HG03432 (cell line): ENCODE measurements at regions not wholly inside any gene's neighbourhood (a gene's known extent, or its start where the extent isn't known, plus 50 kb on each side); places are given as distances from the start of the nearest gene placed in this dataset.

Source experiments
- ATAC-seq: cut with Tn5 transposase; IDR thresholded peaks from one replicate; pipeline ENCODE4 v1.9.1; 2021; ENCODE audit warnings: mild to moderate bottlenecking, moderate library complexity; ENCODE audit not compliant: unreplicated experiment

DNA sequence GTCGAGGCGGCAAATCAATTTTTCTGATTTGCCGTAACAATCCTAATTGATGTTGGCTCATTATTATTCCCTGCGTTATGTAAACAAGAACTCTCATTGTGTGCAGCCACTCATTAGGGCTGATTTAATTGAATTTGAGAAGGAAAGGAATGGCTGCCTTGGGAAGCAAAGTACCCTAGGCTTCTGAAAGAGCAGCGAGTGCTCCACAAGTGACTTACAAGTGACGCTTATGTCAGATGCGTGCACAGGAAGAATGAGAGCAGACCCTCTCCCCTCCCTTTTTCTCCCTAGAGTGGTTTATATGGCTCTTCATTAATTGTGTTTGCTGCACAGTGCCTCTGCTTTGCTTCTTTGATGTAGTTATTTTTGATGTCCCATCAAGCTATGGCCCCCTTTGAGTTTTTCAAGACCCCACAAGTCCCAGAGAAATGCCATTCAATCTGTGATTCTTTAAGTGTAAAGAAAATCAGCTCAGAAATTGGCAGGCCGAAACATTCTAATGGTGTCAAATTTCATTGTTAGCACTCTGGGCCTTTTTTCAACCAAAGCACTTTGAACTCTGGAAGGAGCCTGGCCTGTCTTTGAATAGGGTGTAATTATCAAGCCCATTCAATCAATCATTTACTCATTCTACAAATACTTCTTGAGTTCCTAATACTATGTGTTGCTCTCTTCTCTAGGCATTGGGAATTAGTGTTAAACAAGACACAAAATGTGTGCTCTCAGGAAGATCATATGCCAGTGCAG, 86.8 kb upstream of the VAV3 start:
- no peak for ATAC-seq

DNA sequence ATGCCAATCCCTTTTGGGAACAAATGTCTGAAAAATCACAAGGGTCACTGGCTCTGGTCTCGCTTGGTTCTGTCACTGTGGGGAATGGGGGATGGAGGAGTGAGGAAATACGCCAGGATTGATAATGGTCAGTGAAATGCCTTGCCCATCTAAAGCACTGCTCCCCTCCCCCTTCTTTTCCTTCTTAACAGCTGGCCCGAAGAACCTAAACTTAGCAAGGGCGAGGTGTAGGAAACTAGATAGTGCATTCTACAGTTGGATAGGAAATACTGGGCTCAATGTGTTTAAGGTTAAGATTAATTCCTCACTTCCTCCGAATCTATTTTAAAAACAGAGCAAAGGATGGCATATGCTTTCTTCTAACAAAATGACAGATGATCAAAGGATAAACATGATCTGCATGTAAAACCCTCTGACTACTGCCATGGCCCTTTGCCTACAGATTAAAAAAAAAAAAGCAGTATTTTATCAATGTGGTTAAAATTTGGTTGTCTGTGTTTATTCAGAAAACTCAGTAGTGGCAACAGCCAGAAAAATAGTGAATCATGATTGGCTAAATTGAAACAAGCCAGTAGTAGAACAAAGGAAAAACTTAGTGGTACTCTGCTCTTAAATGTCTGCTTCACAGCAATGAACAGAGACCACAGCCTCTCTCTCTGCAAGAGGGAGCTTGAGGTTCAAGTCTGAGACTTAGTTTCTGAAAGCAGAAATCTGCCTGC, 86.1 kb upstream of the VAV3 start:
- no peak for ATAC-seq

GRCh38 chr1:108050158-108050557, 85.2 kb upstream of the VAV3 start:
- no peak for ATAC-seq

- ATAC-seq = no peak
Measured at GRCh38 chr1:108049178-108049819, 84.3 kb upstream of the VAV3 start.

DNA sequence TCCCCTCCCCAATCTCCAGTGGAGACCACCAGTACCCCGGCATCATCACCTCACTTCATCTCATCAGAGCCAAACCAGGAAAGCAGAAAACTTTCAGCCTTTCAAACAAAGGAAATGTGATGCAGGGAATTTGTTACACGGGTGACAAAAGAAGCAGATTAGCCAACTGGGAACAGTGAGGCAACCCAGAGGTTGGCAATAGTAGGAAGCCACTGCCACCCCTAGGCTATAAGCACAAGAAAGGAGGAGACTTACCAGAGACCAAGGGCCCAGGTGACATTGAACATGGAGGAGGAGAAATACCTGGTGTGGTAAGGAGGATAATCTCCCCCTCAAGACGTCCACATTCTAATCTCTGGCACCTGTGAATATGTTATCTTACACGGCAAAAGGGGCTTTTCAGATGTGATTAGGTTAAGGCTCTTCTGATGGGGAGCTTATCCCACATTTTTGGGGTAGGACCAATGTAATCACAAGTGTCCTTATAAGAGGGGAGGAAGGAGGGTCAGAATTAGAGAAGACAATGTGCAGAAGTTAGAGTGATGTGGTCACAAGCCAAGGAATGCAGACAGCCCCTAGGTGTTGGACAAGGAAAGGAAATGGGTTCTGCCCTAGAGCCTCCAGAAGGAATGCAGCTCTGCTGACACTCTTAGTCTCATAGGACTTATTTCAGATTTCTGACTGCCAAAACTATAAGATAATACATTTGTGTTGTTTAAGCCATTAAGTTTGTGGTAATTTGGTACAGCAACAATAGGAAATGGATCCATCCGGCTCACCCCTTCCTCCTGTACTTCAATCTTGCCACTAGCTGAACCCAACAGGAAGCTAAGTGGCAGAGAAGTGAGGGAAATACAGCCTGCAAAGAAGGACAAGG, 83.6 kb upstream of the VAV3 start:
- ATAC-seq = no peak

DNA sequence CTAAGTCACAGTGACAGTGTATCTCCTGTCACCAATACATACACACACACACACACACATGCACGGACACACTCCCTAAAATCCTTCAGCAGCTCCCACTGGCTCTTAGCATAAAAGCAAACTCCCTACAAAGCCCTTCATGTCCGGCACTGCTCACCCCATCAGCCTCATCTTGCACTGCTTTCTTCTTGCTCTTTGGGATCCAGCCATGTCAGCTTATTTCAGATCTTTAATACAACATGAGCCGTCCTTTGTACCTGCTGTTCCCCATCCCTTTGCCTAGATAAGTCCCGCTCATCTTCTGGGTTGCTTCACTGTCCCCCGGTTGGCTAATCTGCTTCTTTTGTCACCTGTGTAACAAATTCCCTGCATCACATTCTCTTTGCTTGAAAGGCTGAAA, 82.1 kb upstream of the VAV3 start:
- ATAC-seq = no peak

GRCh38 chr1:108046026-108046425, 81.0 kb upstream of the VAV3 start:
- ATAC-seq = no peak

GRCh38 chr1:108045460-108045859, 80.5 kb upstream of the VAV3 start:
- ATAC-seq = no peak

DNA sequence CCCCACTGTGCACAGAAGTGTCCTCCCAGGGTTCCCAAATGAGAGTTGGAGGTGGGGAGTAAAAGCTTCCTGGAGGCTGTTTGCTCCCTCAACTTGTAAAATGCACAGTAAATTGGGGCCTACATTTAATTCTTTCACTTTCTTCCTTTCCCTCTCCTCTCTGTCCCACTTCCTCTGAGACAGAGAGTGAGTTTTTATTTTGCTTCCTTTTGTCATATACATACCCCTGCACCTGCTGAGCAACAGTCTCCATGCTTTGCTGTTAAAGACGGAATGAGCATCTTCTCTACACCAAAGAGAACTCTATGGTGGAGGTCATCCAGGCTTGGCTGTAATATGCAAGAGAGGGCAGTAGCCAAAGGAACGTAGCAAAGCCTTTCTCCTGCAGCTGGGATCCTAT, 79.3 kb upstream of the VAV3 start:
- ATAC-seq = no peak

DNA sequence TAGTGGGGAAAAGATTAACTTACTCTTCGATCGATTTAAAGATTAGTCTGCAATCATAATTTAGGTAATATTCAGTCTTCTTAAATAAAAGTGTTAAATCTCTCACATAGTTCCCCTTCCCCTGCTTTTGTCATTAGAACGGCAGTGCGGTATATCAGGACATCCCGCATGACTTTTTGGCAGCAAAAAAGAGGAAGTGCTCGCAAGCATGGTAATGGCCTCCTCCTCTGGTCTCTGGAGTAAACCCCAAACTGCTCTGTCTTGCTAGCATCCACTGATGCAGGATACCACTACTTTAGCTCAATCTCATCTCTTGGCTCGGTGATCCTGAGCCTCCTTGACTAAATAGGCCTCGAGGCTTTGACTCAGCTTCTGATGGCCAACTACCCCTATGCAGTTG, 78.7 kb upstream of the VAV3 start:
- no peak for ATAC-seq

DNA sequence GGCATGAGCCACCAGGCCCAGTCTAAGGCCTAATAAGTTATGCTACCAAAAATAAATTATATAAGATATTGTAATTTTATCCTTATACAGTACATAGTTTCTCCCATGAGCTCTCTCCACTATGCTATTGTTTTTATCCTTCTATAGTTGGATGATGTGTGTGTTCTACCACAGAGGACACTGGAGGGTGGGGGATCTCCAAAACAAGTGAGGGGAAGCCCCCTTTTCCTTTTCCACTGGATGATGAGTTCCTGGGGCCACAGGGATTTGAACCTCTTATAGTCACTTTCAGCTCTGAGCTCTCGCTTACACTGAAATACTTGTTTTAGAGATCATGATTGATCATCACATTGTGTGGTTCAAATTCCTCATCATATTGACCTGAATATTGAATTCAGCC, 77.6 kb upstream of the VAV3 start:
- ATAC-seq = no peak

- peak; percentile 57 for ATAC-seq
Measured at GRCh38 chr1:108041360-108042142, 76.6 kb upstream of the VAV3 start.

GRCh38 chr1:108038653-108039236, 73.8 kb upstream of the VAV3 start:
- ATAC-seq = no peak

DNA sequence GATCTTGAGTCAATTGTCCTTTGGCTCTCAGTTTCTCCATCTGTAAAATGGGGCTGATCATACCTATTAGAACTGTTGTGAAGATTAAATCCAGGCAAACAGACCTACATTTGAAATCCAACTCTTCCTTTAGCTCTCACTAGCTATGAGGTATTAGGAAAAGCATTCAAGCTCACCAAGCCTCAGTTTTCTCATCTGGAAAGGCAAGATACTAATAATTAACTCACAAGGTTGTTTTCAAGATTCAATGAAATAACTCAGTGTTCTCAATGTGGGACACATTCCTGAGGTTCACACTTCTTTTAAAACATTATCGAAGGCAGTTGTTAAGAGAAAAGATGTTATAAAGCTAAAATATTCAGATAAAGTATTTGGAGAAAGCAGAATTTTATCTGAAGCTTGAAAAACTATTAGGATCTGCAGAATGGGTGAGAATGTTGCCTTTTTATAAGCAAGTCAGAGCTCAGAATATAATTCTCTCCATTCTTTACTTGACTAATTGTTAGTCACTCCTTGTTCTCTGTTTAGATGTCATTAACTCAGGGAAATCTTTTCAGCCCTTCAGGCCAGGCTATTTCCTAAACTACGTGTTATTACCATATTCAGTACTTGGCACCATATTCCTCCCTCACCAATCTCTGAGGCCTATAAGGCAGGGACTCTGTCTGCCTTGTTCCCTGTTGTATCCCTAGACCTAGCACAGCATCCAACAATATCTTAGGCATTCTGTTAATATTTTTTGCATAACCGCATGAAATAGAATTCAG, 72.0 kb upstream of the VAV3 start:
- no peak for ATAC-seq

- no peak for ATAC-seq
Measured at GRCh38 chr1:108034396-108034795, 69.4 kb upstream of the VAV3 start.

GRCh38 chr1:108033550-108033951, 68.6 kb upstream of the VAV3 start:
- ATAC-seq = no peak

DNA sequence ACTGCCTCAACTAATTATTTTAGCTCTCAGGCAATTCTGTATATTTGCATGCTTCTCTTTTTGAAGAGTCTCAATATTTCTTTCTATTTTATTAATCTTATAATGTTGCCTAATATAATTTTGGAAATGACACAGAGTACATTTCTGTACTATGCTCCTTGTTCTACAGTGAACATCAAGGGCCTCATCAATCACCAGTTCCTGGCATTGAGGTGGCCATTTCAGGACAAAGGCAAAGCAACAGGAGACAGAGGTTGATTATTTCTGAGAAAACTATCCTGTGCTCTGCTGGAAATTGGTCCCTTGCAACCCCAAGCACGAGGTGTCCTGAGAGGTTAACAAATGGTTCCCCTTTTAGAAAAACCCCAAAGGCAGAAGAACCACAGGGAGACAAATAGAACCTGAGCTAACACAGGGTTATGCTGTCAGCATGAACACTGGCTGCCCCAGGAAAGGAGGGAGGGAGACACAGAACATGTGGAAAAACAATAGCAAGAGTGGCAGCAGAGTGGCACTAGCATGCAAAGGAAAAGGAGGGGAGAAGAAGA, 63.9 kb upstream of the VAV3 start:
- no peak for ATAC-seq

DNA sequence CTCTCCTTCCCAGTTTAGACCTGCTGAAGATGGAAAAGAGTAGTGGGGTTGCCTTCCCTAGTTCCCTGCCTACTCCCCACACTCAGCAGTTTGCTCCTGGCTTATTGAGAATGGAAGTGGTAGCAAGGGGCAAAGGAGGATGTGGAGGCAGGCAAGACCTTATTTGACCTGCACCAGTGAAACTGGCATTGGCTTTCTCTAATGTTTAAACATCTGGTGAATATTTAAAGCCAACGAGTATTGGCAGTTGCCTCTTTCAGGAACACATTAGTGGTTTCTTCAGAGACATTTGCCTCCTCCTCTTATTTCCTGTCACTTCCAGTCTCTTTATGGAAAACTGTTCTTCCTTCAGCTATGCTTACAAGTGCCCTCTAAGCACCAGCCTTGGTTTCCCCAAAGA, 62.4 kb upstream of the VAV3 start:
- ATAC-seq = no peak

- ATAC-seq = no peak
Measured at GRCh38 chr1:108017698-108018097, 52.7 kb upstream of the VAV3 start.
